Activated naive CD8-positive, alpha-beta T cell (primary cell): ENCODE measurements at regions not wholly inside any gene's neighbourhood (a gene's known extent, or its start where the extent isn't known, plus 50 kb on each side); places are given as distances from the start of the nearest gene placed in this dataset.
A peak's percentile ranks its signal among the peaks of the same experiment; 100 is the strongest.
"Not testable (repeated sequence)": the region's sequence is repeated elsewhere in the genome, so short reads cannot be mapped to it uniquely, and the experiment has no call there.

Experiments used
- H3K27ac Mint-ChIP-seq: one replicate; pipeline ENCODE4 v1.8.0; 2021; ENCODE audit warnings: mixed read lengths
- H3K27me3 Mint-ChIP-seq: one replicate; pipeline ENCODE4 v1.8.0; 2021; ENCODE audit warnings: mixed read lengths
- H3K36me3 Mint-ChIP-seq: one replicate; pipeline ENCODE4 v1.8.0; 2021; ENCODE audit warnings: mixed read lengths
- H3K4me1 Mint-ChIP-seq: one replicate; pipeline ENCODE4 v1.8.0; 2021; ENCODE audit warnings: low read depth, mixed read lengths
- H3K4me3 Mint-ChIP-seq: one replicate; pipeline ENCODE4 v1.8.0; 2021; ENCODE audit warnings: mild to moderate bottlenecking, mixed read lengths
- H3K9me3 Mint-ChIP-seq: one replicate; pipeline ENCODE4 v1.8.0; 2021; ENCODE audit warnings: low read depth, mixed read lengths

GRCh38 chr10:28354511-28354910 lies 51.6 kb upstream of the MPP7 start:
- no peak overlapping the region for H3K4me3 Mint-ChIP-seq
- no peak overlapping the region for H3K27ac Mint-ChIP-seq
- no peaks in the 10 kb centered on the region for H3K9me3 Mint-ChIP-seq
- no peaks in the 10 kb centered on the region for H3K4me1 Mint-ChIP-seq
- no peaks in the 10 kb centered on the region for H3K36me3 Mint-ChIP-seq
- no peaks in the 10 kb centered on the region for H3K27me3 Mint-ChIP-seq

GRCh38 chr10:28355376-28355775 lies 52.5 kb upstream of the MPP7 start:
- Mint-ChIP-seq H3K4me1 (no peaks in the 10 kb centered on the region), H3K27ac (no peak overlapping the region), H3K27me3 (no peaks in the 10 kb centered on the region), H3K4me3 (no peak overlapping the region), H3K36me3 (no peaks in the 10 kb centered on the region), H3K9me3 (no peaks in the 10 kb centered on the region)

GRCh38 chr10:28359334-28359733 lies 56.5 kb upstream of the MPP7 start:
- H3K27ac Mint-ChIP-seq, result no peak overlapping the region
- H3K4me3 Mint-ChIP-seq, result no peak overlapping the region
- H3K4me1 Mint-ChIP-seq, result peaks cover 3% of the 10 kb centered on the region
- H3K36me3 Mint-ChIP-seq, result no peaks in the 10 kb centered on the region
- no peaks in the 10 kb centered on the region for H3K9me3 Mint-ChIP-seq
- H3K27me3 Mint-ChIP-seq, result no peaks in the 10 kb centered on the region

GRCh38 chr10:28360175-28360574 lies 57.3 kb upstream of the MPP7 start:
- Mint-ChIP-seq H3K27ac (no peak overlapping the region), H3K36me3 (no peaks in the 10 kb centered on the region), H3K4me3 (no peak overlapping the region), H3K4me1 (peaks cover 4% of the 10 kb centered on the region), H3K9me3 (no peaks in the 10 kb centered on the region), H3K27me3 (no peaks in the 10 kb centered on the region)

GRCh38 chr10:28363376-28363775 lies 60.5 kb upstream of the MPP7 start:
- Mint-ChIP-seq H3K27me3 (no peaks in the 10 kb centered on the region), H3K9me3 (no peaks in the 10 kb centered on the region), H3K4me1 (peaks cover 35% of the 10 kb centered on the region), H3K36me3 (peaks cover 2% of the 10 kb centered on the region), H3K4me3 (no peak overlapping the region), H3K27ac (no peak overlapping the region)

GRCh38 chr10:28365840-28366239 lies 63.0 kb upstream of the MPP7 start:
- peaks cover 55% of the 10 kb centered on the region for H3K4me1 Mint-ChIP-seq
- peak overlapping the region; percentile 73 for H3K4me3 Mint-ChIP-seq
- no peaks in the 10 kb centered on the region for H3K27me3 Mint-ChIP-seq
- H3K27ac Mint-ChIP-seq, result peak overlapping the region; percentile 95
- peaks cover 2% of the 10 kb centered on the region for H3K36me3 Mint-ChIP-seq
- no peaks in the 10 kb centered on the region for H3K9me3 Mint-ChIP-seq

GRCh38 chr10:28366994-28367393 lies 64.1 kb upstream of the MPP7 start:
- Mint-ChIP-seq H3K4me3 (no peak overlapping the region), H3K27ac (peak overlapping the region; percentile 92), H3K36me3 (peaks cover 2% of the 10 kb centered on the region), H3K27me3 (no peaks in the 10 kb centered on the region), H3K9me3 (no peaks in the 10 kb centered on the region), H3K4me1 (peaks cover 57% of the 10 kb centered on the region)

- Mint-ChIP-seq H3K36me3 (peaks cover 2% of the 10 kb centered on the region), H3K9me3 (no peaks in the 10 kb centered on the region), H3K4me1 (peaks cover 55% of the 10 kb centered on the region), H3K4me3 (peak overlapping the region; percentile 78), H3K27ac (peak overlapping the region; percentile 92), H3K27me3 (no peaks in the 10 kb centered on the region)
These were observed 64.5 kb upstream of the MPP7 start for GRCh38 chr10:28367413-28367812.

- Mint-ChIP-seq H3K27ac (peak overlapping the region; percentile 92), H3K4me1 (peaks cover 55% of the 10 kb centered on the region), H3K27me3 (no peaks in the 10 kb centered on the region)
These were observed 65.1 kb upstream of the MPP7 start for GRCh38 chr10:28367929-28368484.

GRCh38 chr10:28370107-28370835 lies 67.4 kb upstream of the MPP7 start:
- Mint-ChIP-seq H3K9me3 (no peaks in the 10 kb centered on the region), H3K4me3 (no peak overlapping the region), H3K36me3 (peaks cover 2% of the 10 kb centered on the region), H3K4me1 (peaks cover 51% of the 10 kb centered on the region), H3K27ac (peak overlapping the region; percentile 54), H3K27me3 (no peaks in the 10 kb centered on the region)

More at GRCh38 chr10:28367929-28368484, 65.1 kb upstream of the MPP7 start:
- Mint-ChIP-seq H3K9me3 (no peaks in the 10 kb centered on the region), H3K4me3 (peak overlapping the region; percentile 78), H3K36me3 (peaks cover 2% of the 10 kb centered on the region)

GRCh38 chr10:28371638-28372037 lies 68.8 kb upstream of the MPP7 start:
- H3K4me1 Mint-ChIP-seq, result peaks cover 40% of the 10 kb centered on the region
- H3K27me3 Mint-ChIP-seq, H3K36me3 Mint-ChIP-seq, H3K4me3 Mint-ChIP-seq, H3K27ac Mint-ChIP-seq, H3K9me3 Mint-ChIP-seq: not testable (repeated sequence)

- H3K27ac Mint-ChIP-seq, result no peak overlapping the region
- H3K4me3 Mint-ChIP-seq, result no peak overlapping the region
- H3K36me3 Mint-ChIP-seq, result no peaks in the 10 kb centered on the region
- H3K4me1 Mint-ChIP-seq, result peaks cover 19% of the 10 kb centered on the region
- no peaks in the 10 kb centered on the region for H3K9me3 Mint-ChIP-seq
- no peaks in the 10 kb centered on the region for H3K27me3 Mint-ChIP-seq
These were observed 71.2 kb upstream of the MPP7 start for GRCh38 chr10:28374036-28374435.

- Mint-ChIP-seq H3K4me1 (peaks cover 15% of the 10 kb centered on the region), H3K36me3 (no peaks in the 10 kb centered on the region), H3K27me3 (no peaks in the 10 kb centered on the region), H3K4me3 (no peak overlapping the region), H3K27ac (no peak overlapping the region), H3K9me3 (no peaks in the 10 kb centered on the region)
These were observed 72.8 kb upstream of the MPP7 start for GRCh38 chr10:28375399-28376354.

- H3K27me3 Mint-ChIP-seq, result peaks cover 2% of the 10 kb centered on the region
- H3K4me3 Mint-ChIP-seq, result no peak overlapping the region
- peaks cover 22% of the 10 kb centered on the region for H3K4me1 Mint-ChIP-seq
- no peak overlapping the region for H3K27ac Mint-ChIP-seq
- no peaks in the 10 kb centered on the region for H3K9me3 Mint-ChIP-seq
- no peaks in the 10 kb centered on the region for H3K36me3 Mint-ChIP-seq
These were observed 76.2 kb upstream of the MPP7 start for GRCh38 chr10:28378986-28379585.

- Mint-ChIP-seq H3K4me1 (peaks cover 23% of the 10 kb centered on the region), H3K4me3 (peak overlapping the region; percentile 21), H3K9me3 (no peaks in the 10 kb centered on the region), H3K36me3 (no peaks in the 10 kb centered on the region), H3K27ac (no peak overlapping the region), H3K27me3 (peaks cover 2% of the 10 kb centered on the region)
These were observed 78.6 kb upstream of the MPP7 start for GRCh38 chr10:28381466-28381865.
